NCI-H1417 (cell line): ENCODE measurements at regions not wholly inside any gene's neighbourhood (a gene's known extent, or its start where the extent isn't known, plus 50 kb on each side); places are given as distances from the start of the nearest gene placed in this dataset.
A peak's percentile ranks its signal among the peaks of the same experiment; 100 is the strongest.

Experiments used
- DNase-seq, 3 experiments: peaks; one replicate each; lab custom pipeline; 2025; lab: John Stamatoyannopoulos, UW

GRCh38 chr3:107068980-107069379 lies 308.3 kb upstream of the CCDC54 start:
- DNase-seq: no peak

GRCh38 chr3:107076946-107077345 lies 300.3 kb upstream of the CCDC54 start:
- DNase-seq: no peak

GRCh38 chr3:107077391-107077790 lies 299.8 kb upstream of the CCDC54 start:
- DNase-seq: no peak

GRCh38 chr3:107082527-107082926 lies 294.7 kb upstream of the CCDC54 start:
- no peak for DNase-seq

GRCh38 chr3:107085261-107085660 lies 292.0 kb upstream of the CCDC54 start:
- no peak for DNase-seq

GRCh38 chr3:107092121-107092520 lies 285.1 kb upstream of the CCDC54 start:
- DNase-seq: no peak

GRCh38 chr3:107098864-107099263 lies 278.4 kb upstream of the CCDC54 start:
- peak in 1 of 3 experiments; percentile 4 for DNase-seq

- no peak for DNase-seq
Measured at GRCh38 chr3:107100137-107100536, 277.1 kb upstream of the CCDC54 start.

- no peak for DNase-seq
Measured at GRCh38 chr3:107100573-107100972, 276.7 kb upstream of the CCDC54 start.

GRCh38 chr3:107103786-107104185 lies 273.5 kb upstream of the CCDC54 start:
- DNase-seq: no peak

- no peak for DNase-seq
Measured at GRCh38 chr3:107106316-107106715, 270.9 kb upstream of the CCDC54 start.

- DNase-seq: no peak
Measured at GRCh38 chr3:107106907-107107306, 270.3 kb upstream of the CCDC54 start.

GRCh38 chr3:107110596-107111305 lies 266.5 kb upstream of the CCDC54 start:
- peak in 1 of 3 experiments; percentile 5 for DNase-seq

- DNase-seq: no peak
Measured at GRCh38 chr3:107111872-107112271, 265.4 kb upstream of the CCDC54 start.

- peak in 1 of 3 experiments; percentile 17 for DNase-seq
Measured at GRCh38 chr3:107112356-107112755, 264.9 kb upstream of the CCDC54 start.

- peak in 1 of 3 experiments; percentile 18 for DNase-seq
Measured at GRCh38 chr3:107116251-107116650, 261.0 kb upstream of the CCDC54 start.

GRCh38 chr3:107117156-107117555 lies 260.1 kb upstream of the CCDC54 start:
- DNase-seq: peak in 1 of 3 experiments; percentile 16

- peak in 2 of 3 experiments; percentile 20 to 66 for DNase-seq
Measured at GRCh38 chr3:107117922-107118536, 259.2 kb upstream of the CCDC54 start.

- DNase-seq: no peak
Measured at GRCh38 chr3:107124885-107125284, 252.4 kb upstream of the CCDC54 start.

- no peak for DNase-seq
Measured at GRCh38 chr3:107128946-107129345, 248.3 kb upstream of the CCDC54 start.

- DNase-seq: no peak
Measured at GRCh38 chr3:107130089-107130700, 247.0 kb upstream of the CCDC54 start.

GRCh38 chr3:107132674-107133073 lies 244.6 kb upstream of the CCDC54 start:
- no peak for DNase-seq

- DNase-seq: no peak
Measured at GRCh38 chr3:107133891-107134290, 243.3 kb upstream of the CCDC54 start.
